ENCODE measurements at regions not wholly inside any gene's neighbourhood (a gene's known extent, or its start where the extent isn't known, plus 50 kb on each side); places are given as distances from the start of the nearest gene placed in this dataset.

DNA sequence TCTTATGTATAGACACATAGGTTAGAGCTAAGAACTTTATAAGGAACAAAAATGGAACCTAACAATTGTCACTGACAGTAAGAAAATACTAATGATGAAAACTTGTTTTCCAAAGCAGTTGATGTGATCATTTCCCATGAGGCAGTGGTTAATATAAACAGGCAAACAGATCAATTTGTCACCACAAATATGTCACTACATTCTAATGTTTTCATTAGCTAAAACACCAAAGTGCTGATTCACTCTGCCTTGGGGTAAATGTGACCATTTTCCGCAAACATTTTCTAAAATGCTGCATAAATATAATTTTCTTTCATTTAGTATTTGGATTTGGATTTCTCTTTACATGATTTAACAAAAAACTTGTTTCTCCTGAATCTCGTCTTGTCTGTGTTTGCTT is 408.9 kb upstream of the CTSO start:
- Histone ChIP-seq H3K27ac (ENCODE audit: low read length) (no peak overlapping the region), H3K4me3 (ENCODE audit: low read length) (no peak overlapping the region), H3K27me3 (ENCODE audit: control insufficient read depth, insufficient read depth) (no peaks in the 10 kb centered on the region), H3K9me3 (ENCODE audit: control insufficient read depth, low read length) (no peaks in the 10 kb centered on the region), H3K4me1 (ENCODE audit: control insufficient read depth, insufficient read depth, low read length) (no peaks in the 10 kb centered on the region)
- WGBS, result 66% methylated on average over 2 of the region's 2 CpGs
- ATAC-seq (no peak), DNase-seq (no peak)
- intact Hi-C loops (cut with DNase I), result no loop called here

DNA sequence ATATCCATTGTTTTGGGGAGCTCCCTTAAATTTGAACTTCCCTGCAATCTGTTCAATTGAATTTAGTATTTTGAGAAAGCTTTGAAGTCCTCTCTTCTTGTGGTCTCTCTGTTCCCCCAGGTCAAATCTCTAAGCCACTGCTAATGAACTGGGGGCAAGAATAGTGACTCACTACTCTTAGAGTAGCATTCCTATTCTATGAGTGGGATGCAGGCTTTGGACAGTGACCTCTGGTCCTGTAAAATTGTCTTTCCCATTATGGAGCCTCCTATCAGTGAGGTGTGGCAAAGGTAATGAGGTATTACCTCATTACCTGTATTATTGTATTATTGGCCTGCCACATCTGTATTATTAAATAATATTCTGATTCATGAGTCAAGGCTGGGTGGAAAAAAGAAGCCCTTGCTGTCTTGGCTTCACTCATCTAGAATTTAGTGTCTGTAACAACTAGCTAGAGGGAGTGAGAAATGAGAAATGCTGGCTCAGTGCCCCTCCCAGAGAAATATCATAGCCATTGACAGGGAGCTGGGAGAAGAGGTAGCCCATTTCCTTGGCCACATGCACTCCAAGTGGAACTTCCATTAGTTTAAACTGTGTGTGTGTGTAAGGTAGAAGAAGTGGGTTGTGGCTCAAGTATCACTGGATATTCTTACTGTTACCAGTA is 393.9 kb upstream of the CTSO start:
- no peak overlapping the region for H3K27ac ChIP-seq (ENCODE audit: low read length)
- H3K27me3 ChIP-seq (ENCODE audit: control insufficient read depth, insufficient read depth), result no peaks in the 10 kb centered on the region
- H3K4me3 ChIP-seq (ENCODE audit: low read length), result no peak overlapping the region
- DNase-seq (no peak), ATAC-seq (no peak)
- H3K9me3 ChIP-seq (ENCODE audit: control insufficient read depth, low read length), result no peaks in the 10 kb centered on the region
- intact Hi-C loops (cut with DNase I), result no loop called here
- H3K4me1 ChIP-seq (ENCODE audit: control insufficient read depth, insufficient read depth, low read length), result no peaks in the 10 kb centered on the region

DNA sequence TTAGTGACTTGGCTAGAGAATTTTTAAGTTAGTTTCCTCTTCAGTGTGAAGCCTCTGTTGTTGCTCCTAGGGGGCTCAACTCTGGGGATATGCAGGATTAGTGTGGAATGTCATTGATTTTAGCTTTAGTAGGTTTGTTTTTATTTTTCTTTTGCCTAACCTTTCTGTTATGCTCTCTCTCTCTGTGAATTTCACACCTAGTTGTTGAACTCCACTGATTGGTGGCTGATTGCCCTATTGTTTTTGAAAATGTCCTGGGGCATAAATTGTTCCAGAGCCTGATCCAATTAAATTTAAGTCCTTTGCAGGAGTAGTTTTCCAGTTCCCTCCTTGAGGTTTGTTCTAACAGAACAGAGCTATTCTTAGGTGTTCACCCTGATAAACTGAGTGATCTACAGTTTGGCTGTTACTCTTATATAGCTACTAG is 393.3 kb upstream of the CTSO start:
- Histone ChIP-seq H3K27me3 (ENCODE audit: control insufficient read depth, insufficient read depth) (no peaks in the 10 kb centered on the region), H3K27ac (ENCODE audit: low read length) (no peak overlapping the region), H3K9me3 (ENCODE audit: control insufficient read depth, low read length) (no peaks in the 10 kb centered on the region), H3K4me1 (ENCODE audit: control insufficient read depth, insufficient read depth, low read length) (no peaks in the 10 kb centered on the region), H3K4me3 (ENCODE audit: low read length) (no peak overlapping the region)
- DNase-seq (no peak), ATAC-seq (no peak)
- intact Hi-C loops (cut with DNase I), result no loop called here

DNA sequence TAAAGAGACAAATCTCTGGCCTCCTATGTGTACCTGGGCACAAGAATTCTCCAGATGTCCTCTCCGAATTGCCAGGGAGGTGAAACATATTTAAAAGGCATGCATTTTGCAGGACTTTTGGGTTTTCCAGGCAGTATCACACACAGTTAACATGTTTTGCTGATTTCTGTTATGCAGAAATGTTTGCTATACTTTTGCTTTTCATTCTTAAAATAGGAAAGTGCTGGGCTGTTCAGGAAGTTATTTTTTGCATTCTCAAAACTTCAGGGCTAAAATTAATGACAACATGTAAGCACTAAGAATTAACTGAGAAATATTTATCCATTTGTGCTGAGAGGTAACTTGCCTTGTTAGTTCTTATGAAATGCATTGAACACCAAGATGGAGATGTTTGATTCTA is 390.7 kb upstream of the CTSO start:
- Histone ChIP-seq H3K27me3 (ENCODE audit: control insufficient read depth, insufficient read depth) (no peaks in the 10 kb centered on the region), H3K9me3 (ENCODE audit: control insufficient read depth, low read length) (no peaks in the 10 kb centered on the region), H3K27ac (ENCODE audit: low read length) (no peak overlapping the region), H3K4me3 (ENCODE audit: low read length) (no peak overlapping the region), H3K4me1 (ENCODE audit: control insufficient read depth, insufficient read depth, low read length) (no peaks in the 10 kb centered on the region)
- WGBS, result 49% methylated on average over 1 of the region's 1 CpG
- DNase-seq (no peak), ATAC-seq (no peak)
- intact Hi-C loops (cut with DNase I), result no loop called here

DNA sequence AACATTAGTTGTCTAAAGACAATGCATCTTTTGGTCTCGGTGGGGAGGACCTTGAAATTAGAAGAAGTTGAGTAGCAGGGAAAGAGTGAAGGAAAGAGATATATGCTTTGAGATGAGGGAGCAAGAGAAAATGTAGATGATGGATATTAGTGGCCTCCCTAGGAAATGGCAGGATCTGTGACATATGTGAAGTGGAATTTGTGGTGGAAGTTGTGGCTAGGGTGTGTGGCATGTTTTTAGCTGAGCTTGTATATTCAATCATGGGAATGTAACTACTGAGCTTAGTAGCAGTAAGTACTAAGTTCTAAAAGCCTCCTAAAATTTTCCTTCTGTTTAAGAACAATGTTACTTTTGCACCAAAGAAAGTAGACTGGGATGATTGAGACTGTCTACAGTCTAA is 382.8 kb upstream of the CTSO start:
- H3K9me3 ChIP-seq (ENCODE audit: control insufficient read depth, low read length), result no peaks in the 10 kb centered on the region
- no peak for ATAC-seq
- DNase-seq, result no peak
- no peak overlapping the region for H3K27ac ChIP-seq (ENCODE audit: low read length)
- WGBS, result 80% methylated on average over 1 of the region's 1 CpG
- intact Hi-C loops (cut with DNase I), result no loop called here
- no peaks in the 10 kb centered on the region for H3K4me1 ChIP-seq (ENCODE audit: control insufficient read depth, insufficient read depth, low read length)
- no peak overlapping the region for H3K4me3 ChIP-seq (ENCODE audit: low read length)
- H3K27me3 ChIP-seq (ENCODE audit: control insufficient read depth, insufficient read depth), result no peaks in the 10 kb centered on the region

DNA sequence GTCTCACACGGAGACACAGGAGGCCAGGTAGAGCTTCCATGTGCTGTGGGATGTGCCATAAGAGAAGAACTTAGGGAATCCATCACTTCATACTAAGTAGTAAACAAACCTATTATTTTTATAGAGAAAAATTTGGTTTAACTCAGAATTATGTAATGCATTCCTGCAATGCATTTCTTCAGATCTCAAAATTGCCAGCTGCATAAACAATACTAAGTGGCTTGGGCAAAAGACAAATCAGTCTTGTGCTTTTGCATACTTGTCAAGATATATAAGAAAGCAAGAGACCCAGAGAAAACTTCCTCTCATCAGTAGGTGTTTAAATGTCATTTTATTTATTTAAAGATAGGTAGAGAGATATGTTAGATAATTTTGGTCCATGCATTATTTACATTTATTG is 382.1 kb upstream of the CTSO start:
- ATAC-seq (no peak), DNase-seq (no peak)
- Histone ChIP-seq H3K4me3 (ENCODE audit: low read length) (no peak overlapping the region), H3K9me3 (ENCODE audit: control insufficient read depth, low read length) (no peaks in the 10 kb centered on the region), H3K27ac (ENCODE audit: low read length) (no peak overlapping the region), H3K4me1 (ENCODE audit: control insufficient read depth, insufficient read depth, low read length) (no peaks in the 10 kb centered on the region), H3K27me3 (ENCODE audit: control insufficient read depth, insufficient read depth) (no peaks in the 10 kb centered on the region)
- WGBS, result 94% methylated on average over 1 of the region's 1 CpG
- intact Hi-C loops (cut with DNase I), result no loop called here

DNA sequence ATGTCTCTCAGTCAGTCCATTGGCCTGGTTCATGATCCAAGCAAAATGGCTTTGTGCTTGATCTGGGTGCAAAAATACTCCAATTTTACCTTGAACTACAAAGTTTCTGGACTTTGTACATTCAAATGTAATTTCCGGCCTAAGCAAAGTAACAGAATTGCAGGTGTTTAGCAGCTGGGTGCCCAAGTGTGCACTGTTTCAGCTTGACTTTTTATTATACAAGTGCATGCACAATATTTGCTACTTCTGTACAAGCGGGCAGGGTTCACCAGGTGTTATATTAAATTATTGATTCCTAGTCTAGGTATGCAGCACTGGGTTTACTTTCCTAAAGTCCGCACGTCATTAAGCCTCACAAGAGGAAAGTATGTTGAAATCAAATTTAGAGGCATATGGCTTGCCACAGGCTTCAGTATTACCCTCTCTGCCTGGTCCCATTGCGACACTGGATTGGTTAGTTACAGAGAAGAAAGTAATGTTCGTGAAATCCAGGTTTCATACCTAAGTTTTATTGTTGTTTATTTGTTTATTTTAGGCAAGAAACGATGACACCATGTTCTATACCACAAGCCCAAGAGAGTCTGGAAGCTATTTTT is 376.9 kb upstream of the CTSO start:
- WGBS, result 75% methylated on average over 7 of the region's 7 CpGs
- no peaks in the 10 kb centered on the region for H3K4me1 ChIP-seq (ENCODE audit: control insufficient read depth, insufficient read depth, low read length)
- H3K4me3 ChIP-seq (ENCODE audit: low read length), result no peak overlapping the region
- no peak for DNase-seq
- intact Hi-C loops (cut with DNase I), result no loop called here
- no peaks in the 10 kb centered on the region for H3K9me3 ChIP-seq (ENCODE audit: control insufficient read depth, low read length)
- H3K27ac ChIP-seq (ENCODE audit: low read length), result no peak overlapping the region
- ATAC-seq, result no peak
- H3K27me3 ChIP-seq (ENCODE audit: control insufficient read depth, insufficient read depth), result no peaks in the 10 kb centered on the region

DNA sequence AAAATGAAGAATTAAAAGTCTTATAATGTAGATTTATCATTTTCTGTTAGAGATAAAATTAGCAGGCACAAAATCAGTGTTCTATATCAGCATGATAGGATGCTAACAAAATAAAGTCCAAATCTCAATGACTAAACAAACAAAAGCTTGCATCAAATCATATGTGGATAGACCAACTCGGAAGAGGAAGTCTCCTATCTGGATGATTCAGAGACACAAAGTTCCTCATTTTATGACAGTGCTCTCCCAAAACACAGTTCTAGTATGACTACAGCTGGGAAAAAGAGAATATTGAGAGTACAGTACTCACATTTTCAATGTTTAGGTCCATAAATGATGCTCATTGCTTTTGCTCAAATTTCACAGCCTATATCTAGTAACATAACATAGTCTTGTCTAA is 376.1 kb upstream of the CTSO start:
- no peak overlapping the region for H3K4me3 ChIP-seq (ENCODE audit: low read length)
- no peaks in the 10 kb centered on the region for H3K9me3 ChIP-seq (ENCODE audit: control insufficient read depth, low read length)
- no peaks in the 10 kb centered on the region for H3K27me3 ChIP-seq (ENCODE audit: control insufficient read depth, insufficient read depth)
- intact Hi-C loops (cut with DNase I), result no loop called here
- no peak for ATAC-seq
- DNase-seq, result no peak
- no peaks in the 10 kb centered on the region for H3K4me1 ChIP-seq (ENCODE audit: control insufficient read depth, insufficient read depth, low read length)
- no peak overlapping the region for H3K27ac ChIP-seq (ENCODE audit: low read length)
- 29% methylated on average over 1 of the region's 1 CpG for WGBS

DNA sequence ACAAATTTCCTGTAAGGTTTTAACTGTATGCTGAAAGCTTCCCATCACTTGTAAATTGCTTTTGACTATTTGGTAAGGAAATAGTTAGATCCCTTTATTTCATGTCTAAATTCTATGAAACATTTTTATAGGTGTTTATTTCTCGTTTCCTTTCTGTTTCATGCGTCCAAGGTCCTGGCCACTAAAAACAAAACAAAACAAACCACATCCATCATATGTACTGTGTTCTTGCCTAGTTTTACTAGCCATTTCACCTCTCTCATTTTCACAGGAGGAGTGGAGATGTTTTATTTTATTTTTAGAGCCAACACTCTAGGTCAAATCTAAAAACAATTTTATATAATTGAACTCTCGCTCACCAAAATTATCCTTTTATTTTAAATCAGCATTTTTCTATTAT is 375.2 kb upstream of the CTSO start:
- no peaks in the 10 kb centered on the region for H3K27me3 ChIP-seq (ENCODE audit: control insufficient read depth, insufficient read depth)
- ATAC-seq, result no peak
- no peak overlapping the region for H3K4me3 ChIP-seq (ENCODE audit: low read length)
- H3K4me1 ChIP-seq (ENCODE audit: control insufficient read depth, insufficient read depth, low read length), result no peaks in the 10 kb centered on the region
- H3K27ac ChIP-seq (ENCODE audit: low read length), result no peak overlapping the region
- DNase-seq, result no peak
- intact Hi-C loops (cut with DNase I), result no loop called here
- 84% methylated on average over 3 of the region's 3 CpGs for WGBS
- no peaks in the 10 kb centered on the region for H3K9me3 ChIP-seq (ENCODE audit: control insufficient read depth, low read length)

DNA sequence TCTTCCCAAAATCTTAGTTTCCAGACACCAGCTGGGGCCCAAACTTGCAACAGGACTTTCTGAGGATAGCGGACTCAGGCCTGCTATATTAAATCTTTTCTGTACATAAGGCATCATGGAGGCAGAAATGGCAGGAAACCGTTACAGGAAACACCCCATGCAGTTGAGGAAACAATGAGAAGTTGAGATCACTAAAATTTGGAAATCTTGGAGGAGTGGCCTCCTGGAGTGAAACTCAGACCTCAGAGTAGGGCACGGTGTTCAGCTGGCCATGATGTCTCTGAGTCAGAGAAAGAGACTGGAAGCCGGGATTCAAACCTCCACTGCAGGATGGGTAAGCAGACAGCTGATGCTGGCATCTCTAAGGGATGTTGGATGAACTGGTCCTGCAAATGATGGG is 372.6 kb upstream of the CTSO start:
- Histone ChIP-seq H3K4me3 (ENCODE audit: low read length) (no peak overlapping the region), H3K9me3 (ENCODE audit: control insufficient read depth, low read length) (no peaks in the 10 kb centered on the region), H3K4me1 (ENCODE audit: control insufficient read depth, insufficient read depth, low read length) (no peaks in the 10 kb centered on the region), H3K27me3 (ENCODE audit: control insufficient read depth, insufficient read depth) (no peaks in the 10 kb centered on the region), H3K27ac (ENCODE audit: low read length) (no peak overlapping the region)
- DNase-seq (no peak), ATAC-seq (no peak)
- intact Hi-C loops (cut with DNase I), result no loop called here
- 74% methylated on average over 4 of the region's 4 CpGs for WGBS

DNA sequence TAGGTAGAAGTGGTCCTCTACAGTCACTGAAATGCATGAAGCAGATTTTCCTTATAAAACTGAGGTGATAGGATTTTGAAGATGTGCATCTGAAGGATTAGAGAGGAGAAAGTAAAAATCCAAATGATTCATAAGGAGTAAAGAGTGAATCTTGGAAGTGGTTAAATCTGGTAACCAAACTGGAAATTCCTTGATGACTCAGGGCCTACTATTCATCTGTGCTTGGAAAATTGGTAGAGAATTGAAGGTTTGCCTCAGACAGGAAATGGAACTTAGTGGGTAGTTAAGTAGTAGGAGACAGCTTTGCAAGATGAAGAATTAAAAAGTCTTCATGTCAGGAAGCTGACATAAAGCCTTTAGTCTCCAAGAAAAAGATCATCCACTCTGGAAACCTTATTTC is 368.9 kb upstream of the CTSO start:
- Histone ChIP-seq H3K4me3 (ENCODE audit: low read length) (no peak overlapping the region), H3K27ac (ENCODE audit: low read length) (no peak overlapping the region), H3K9me3 (ENCODE audit: control insufficient read depth, low read length) (no peaks in the 10 kb centered on the region), H3K4me1 (ENCODE audit: control insufficient read depth, insufficient read depth, low read length) (no peaks in the 10 kb centered on the region), H3K27me3 (ENCODE audit: control insufficient read depth, insufficient read depth) (no peaks in the 10 kb centered on the region)
- ATAC-seq, result no peak
- intact Hi-C loops (cut with DNase I), result no loop called here
- no peak for DNase-seq

DNA sequence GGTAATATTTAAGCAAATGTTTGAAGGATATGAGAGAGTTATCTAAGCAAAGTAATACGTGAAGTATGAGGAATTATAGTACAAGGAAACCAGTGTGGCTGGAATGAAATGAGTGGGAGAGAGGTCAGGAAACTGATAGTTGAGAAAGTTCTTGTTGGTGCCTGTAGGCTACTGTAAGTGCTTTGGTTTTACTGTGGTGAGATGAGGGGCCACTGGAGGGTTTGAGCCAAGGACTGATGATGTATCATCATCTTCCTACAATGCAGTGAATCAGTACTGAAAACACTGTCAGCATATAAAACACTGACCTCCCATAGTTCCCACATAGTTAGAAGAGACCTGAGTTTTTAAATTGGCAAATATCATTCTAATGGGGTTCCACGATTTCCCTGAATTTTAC is 367.5 kb upstream of the CTSO start:
- intact Hi-C loops (cut with DNase I), result no loop called here
- ATAC-seq (no peak), DNase-seq (no peak)
- no peak overlapping the region for H3K27ac ChIP-seq (ENCODE audit: low read length)
- WGBS, result 66% methylated on average over 2 of the region's 2 CpGs
- H3K27me3 ChIP-seq (ENCODE audit: control insufficient read depth, insufficient read depth), result no peaks in the 10 kb centered on the region
- no peak overlapping the region for H3K4me3 ChIP-seq (ENCODE audit: low read length)
- H3K9me3 ChIP-seq (ENCODE audit: control insufficient read depth, low read length), result no peaks in the 10 kb centered on the region
- H3K4me1 ChIP-seq (ENCODE audit: control insufficient read depth, insufficient read depth, low read length), result no peaks in the 10 kb centered on the region

All from right cardiac atrium (tissue), 5 donors.